Breast epithelium (tissue), 4 donors: ENCODE measurements at regions not wholly inside any gene's neighbourhood (a gene's known extent, or its start where the extent isn't known, plus 50 kb on each side); places are given as distances from the start of the nearest gene placed in this dataset.

Source experiments
- DNase-seq, 2 donors: peaks; one replicate each; pipeline ENCODE4 v3.0.0-alpha.2; 2019; ENCODE audit warnings: low spot score in 2 of 2
- H3K27ac ChIP-seq, 2 donors: fragments of 200-600 bp; sonication (generic) in 1 of 2; one replicate each; pipeline ENCODE4 v1.5.1; 2016 to 2019; ENCODE audit warnings: mild to moderate bottlenecking in 1 of 2
- H3K27me3 ChIP-seq, 2 donors: fragments of 200-600 bp; sonication (generic) in 1 of 2; one replicate each; pipeline versions ENCODE4 v1.5.1 to v1.6.0; 2017 to 2019; ENCODE audit warnings: control low read depth in 1 of 2, mild to moderate bottlenecking in 1 of 2
- H3K36me3 ChIP-seq: fragments of 200-600 bp; one replicate; pipeline ENCODE4 v1.5.1; 2019
- H3K4me1 ChIP-seq, 2 donors: fragments of 200-600 bp; sonication (generic); one replicate each; pipeline ENCODE4 v1.5.1; 2016 to 2019; ENCODE audit warnings: control low read depth in 1 of 2
- H3K4me3 ChIP-seq, 3 donors: fragments of 200-600 bp; sonication (generic); 1 replicate in 2 of 3; 2 replicates in 1 of 3; pipeline ENCODE4 v1.5.1; 2016 to 2019; ENCODE audit warnings: mild to moderate bottlenecking in 3 of 3, moderate library complexity in 2 of 3
- H3K9me3 ChIP-seq, 2 donors: fragments of 200-600 bp; sonication (generic) in 1 of 2; one replicate each; pipeline ENCODE4 v1.5.1; 2016 to 2019; ENCODE audit warnings: control low read depth in 1 of 2
- POLR2A ChIP-seq: fragments of 450-650 bp; IDR thresholded peaks from one replicate; pipeline ENCODE4 v1.6.1; 2016; ENCODE audit warnings: antibody characterized with exemption, mild to moderate bottlenecking, moderate library complexity
- POLR2AphosphoS5 ChIP-seq, 3 donors: sonication (generic); formaldehyde crosslinking; IDR thresholded peaks; one replicate each; pipeline ENCODE4 v1.6.1; 2017; ENCODE audit warnings: antibody characterized with exemption in 3 of 3
- intact Hi-C: fragments of 100-400 bp; cut with DNase I; formaldehyde crosslinking; loops from one replicate; pipeline ENCODE4 v1.15.1; 2023; ENCODE audit warnings: low total_unique reads
- TF ChIP-seq, protein P1 (sequence below), 3 donors: fragments of 450-650 bp; IDR thresholded peaks; one replicate each; pipeline ENCODE4 v1.5.1; 2016 to 2017; ENCODE audit warnings: antibody characterized with exemption in 3 of 3, mild to moderate bottlenecking in 3 of 3, moderate library complexity in 3 of 3

GRCh38 chr2:16565481-16565880 lies 100.2 kb downstream of the CYRIA start:
- Histone ChIP-seq H3K4me3 (no peak overlapping the region), H3K9me3 (no peaks in the 10 kb centered on the region), H3K4me1 (no peaks in the 10 kb centered on the region), H3K36me3 (no peaks in the 10 kb centered on the region), H3K27ac (no peak overlapping the region), H3K27me3 (no peaks in the 10 kb centered on the region)
- intact Hi-C loops, result no loop called here
- no peak for DNase-seq
- TF ChIP-seq, protein P1, sequence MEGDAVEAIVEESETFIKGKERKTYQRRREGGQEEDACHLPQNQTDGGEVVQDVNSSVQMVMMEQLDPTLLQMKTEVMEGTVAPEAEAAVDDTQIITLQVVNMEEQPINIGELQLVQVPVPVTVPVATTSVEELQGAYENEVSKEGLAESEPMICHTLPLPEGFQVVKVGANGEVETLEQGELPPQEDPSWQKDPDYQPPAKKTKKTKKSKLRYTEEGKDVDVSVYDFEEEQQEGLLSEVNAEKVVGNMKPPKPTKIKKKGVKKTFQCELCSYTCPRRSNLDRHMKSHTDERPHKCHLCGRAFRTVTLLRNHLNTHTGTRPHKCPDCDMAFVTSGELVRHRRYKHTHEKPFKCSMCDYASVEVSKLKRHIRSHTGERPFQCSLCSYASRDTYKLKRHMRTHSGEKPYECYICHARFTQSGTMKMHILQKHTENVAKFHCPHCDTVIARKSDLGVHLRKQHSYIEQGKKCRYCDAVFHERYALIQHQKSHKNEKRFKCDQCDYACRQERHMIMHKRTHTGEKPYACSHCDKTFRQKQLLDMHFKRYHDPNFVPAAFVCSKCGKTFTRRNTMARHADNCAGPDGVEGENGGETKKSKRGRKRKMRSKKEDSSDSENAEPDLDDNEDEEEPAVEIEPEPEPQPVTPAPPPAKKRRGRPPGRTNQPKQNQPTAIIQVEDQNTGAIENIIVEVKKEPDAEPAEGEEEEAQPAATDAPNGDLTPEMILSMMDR (IDR thresholded peaks at IDR 0.05), result no peak
- TF ChIP-seq POLR2AphosphoS5 (IDR thresholded peaks at IDR 0.05) (no peak), POLR2A (no peak)

- DNase-seq, result no peak
- Histone ChIP-seq H3K27ac (no peak overlapping the region), H3K4me1 (no peaks in the 10 kb centered on the region), H3K27me3 (no peaks in the 10 kb centered on the region), H3K9me3 (no peaks in the 10 kb centered on the region), H3K4me3 (no peak overlapping the region), H3K36me3 (peaks cover 2% of the 10 kb centered on the region)
- intact Hi-C loops, result no loop called here
- TF ChIP-seq POLR2A, result no peak
- TF ChIP-seq, protein P1 (IDR thresholded peaks at IDR 0.05), result no peak
- no peak for TF ChIP-seq POLR2AphosphoS5 (IDR thresholded peaks at IDR 0.05)
Measured at GRCh38 chr2:16561676-16562075, 104.0 kb downstream of the CYRIA start.

DNA sequence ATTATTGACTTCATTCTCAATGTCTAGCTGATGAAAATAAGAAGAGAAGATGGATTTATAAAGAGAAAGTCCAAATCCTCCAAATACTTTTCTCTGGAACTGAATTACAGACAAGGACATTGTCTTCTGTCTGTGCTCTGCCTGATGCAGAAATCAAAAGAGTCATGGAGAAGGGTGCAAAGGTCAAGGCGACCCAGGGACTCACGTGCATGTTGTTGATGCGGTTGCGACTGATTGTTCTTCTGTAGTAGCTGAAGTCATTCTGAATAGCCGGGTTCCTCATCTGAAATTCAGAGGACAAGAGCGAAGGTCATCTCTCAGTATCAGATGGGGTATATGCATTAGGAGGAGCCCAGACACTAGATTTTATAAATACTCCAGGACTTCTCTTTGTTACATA lies 104.4 kb downstream of the CYRIA start:
- intact Hi-C loops, result no loop called here
- Histone ChIP-seq H3K27me3 (no peaks in the 10 kb centered on the region), H3K4me3 (no peak overlapping the region), H3K36me3 (peaks cover 7% of the 10 kb centered on the region), H3K4me1 (no peaks in the 10 kb centered on the region), H3K27ac (no peak overlapping the region), H3K9me3 (no peaks in the 10 kb centered on the region)
- TF ChIP-seq, protein P1 (IDR thresholded peaks at IDR 0.05), result no peak
- TF ChIP-seq POLR2A, result no peak
- no peak for TF ChIP-seq POLR2AphosphoS5 (IDR thresholded peaks at IDR 0.05)
- no peak for DNase-seq

GRCh38 chr2:16559278-16560067 lies 106.2 kb downstream of the CYRIA start:
- no peaks in the 10 kb centered on the region for H3K27me3 ChIP-seq
- no peak overlapping the region for H3K27ac ChIP-seq
- TF ChIP-seq POLR2AphosphoS5 (IDR thresholded peaks at IDR 0.05) (no peak), POLR2A (no peak)
- TF ChIP-seq, protein P1 (IDR thresholded peaks at IDR 0.05), result no peak
- intact Hi-C loops, result no loop called here
- no peaks in the 10 kb centered on the region for H3K9me3 ChIP-seq
- no peak for DNase-seq
- H3K4me3 ChIP-seq, result no peak overlapping the region
- H3K36me3 ChIP-seq, result peaks cover 10% of the 10 kb centered on the region
- no peaks in the 10 kb centered on the region for H3K4me1 ChIP-seq

DNA sequence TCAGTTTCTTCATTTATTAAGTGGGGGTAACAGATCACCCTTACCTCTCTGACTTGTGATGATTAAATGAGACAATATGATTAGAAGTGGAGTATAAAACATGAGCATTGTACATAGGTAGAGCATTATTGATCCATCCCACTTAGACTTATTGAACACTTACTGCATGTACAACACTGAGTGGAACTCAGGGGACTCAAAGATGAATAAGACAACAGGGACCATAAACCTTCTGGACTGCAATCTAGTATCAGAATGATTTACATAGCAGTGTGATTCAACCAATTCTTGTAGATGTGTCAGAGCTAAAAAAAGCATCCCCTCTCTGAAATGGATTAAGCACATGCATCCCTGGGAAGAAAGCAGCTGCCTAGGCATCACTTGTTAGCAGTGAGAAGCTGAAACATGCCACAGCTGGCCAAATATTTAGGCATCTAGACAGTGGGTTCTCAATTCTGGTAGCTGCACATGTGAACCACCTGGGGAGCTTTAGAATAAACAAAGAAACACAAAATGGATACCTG lies 111.5 kb downstream of the CYRIA start:
- no peaks in the 10 kb centered on the region for H3K4me1 ChIP-seq
- no peaks in the 10 kb centered on the region for H3K27me3 ChIP-seq
- no peak overlapping the region for H3K4me3 ChIP-seq
- intact Hi-C loops, result no loop called here
- peaks cover 10% of the 10 kb centered on the region for H3K36me3 ChIP-seq
- no peak for DNase-seq
- H3K27ac ChIP-seq, result no peak overlapping the region
- no peaks in the 10 kb centered on the region for H3K9me3 ChIP-seq
- TF ChIP-seq POLR2AphosphoS5 (IDR thresholded peaks at IDR 0.05), result no peak
